ENCODE measurements at regions not wholly inside any gene's neighbourhood (a gene's known extent, or its start where the extent isn't known, plus 50 kb on each side); places are given as distances from the start of the nearest gene placed in this dataset.

DNA sequence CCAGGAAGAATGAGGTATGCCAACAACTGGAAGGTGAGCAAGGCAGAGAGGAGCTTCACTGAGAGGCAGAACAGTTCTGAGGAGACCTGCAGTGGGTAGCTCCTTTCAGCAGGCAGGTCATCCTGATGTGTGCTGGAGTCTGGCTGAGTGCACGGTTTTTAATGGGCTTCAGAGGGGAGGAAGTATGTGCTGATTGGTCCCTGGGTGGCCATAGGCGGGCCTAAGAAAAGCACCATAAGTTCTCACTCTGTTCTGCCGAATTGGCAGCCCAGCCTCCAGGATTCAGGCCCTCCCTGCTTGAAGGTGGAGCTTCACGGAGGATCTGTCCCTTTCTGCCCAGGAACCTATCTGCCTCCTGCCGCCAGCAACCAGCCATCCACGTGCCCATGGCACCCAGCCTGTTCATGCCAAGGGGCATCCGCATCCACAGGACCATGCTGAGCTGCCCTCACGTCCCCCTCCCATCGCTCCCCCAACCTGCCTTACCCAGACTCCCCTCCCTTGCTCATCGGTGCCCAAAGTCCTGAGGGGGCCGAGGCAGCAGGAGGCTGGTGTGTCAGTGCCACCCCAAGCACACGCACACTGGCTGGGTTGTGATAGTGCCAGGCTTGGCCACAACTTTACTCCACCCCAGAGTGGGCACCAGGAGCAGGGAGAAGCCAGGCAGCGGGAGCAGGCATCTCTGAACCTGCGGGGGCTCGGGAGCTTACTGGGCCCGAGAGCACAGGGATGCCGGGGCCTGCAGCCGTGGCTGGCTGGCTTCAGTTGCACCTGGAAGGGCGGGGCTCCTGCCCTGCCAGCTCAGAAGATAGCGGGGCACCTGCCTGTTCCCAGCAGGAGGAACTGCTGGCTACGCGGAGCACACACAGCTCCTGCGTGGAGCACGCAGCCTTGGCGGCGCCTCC is 608.4 kb upstream of the FOXG1 start:
- TF ChIP-seq, protein P1, sequence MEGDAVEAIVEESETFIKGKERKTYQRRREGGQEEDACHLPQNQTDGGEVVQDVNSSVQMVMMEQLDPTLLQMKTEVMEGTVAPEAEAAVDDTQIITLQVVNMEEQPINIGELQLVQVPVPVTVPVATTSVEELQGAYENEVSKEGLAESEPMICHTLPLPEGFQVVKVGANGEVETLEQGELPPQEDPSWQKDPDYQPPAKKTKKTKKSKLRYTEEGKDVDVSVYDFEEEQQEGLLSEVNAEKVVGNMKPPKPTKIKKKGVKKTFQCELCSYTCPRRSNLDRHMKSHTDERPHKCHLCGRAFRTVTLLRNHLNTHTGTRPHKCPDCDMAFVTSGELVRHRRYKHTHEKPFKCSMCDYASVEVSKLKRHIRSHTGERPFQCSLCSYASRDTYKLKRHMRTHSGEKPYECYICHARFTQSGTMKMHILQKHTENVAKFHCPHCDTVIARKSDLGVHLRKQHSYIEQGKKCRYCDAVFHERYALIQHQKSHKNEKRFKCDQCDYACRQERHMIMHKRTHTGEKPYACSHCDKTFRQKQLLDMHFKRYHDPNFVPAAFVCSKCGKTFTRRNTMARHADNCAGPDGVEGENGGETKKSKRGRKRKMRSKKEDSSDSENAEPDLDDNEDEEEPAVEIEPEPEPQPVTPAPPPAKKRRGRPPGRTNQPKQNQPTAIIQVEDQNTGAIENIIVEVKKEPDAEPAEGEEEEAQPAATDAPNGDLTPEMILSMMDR (IDR thresholded peaks at IDR 0.05; ENCODE audit: insufficient read depth, low read depth, low read length) = no peak
- no peak for TF ChIP-seq EZH2 (IDR thresholded peaks at IDR 0.05; ENCODE audit: insufficient read depth, low read length)
- DNase-seq (ENCODE audit: low read depth) (no peak), FAIRE-seq (no peak)
- Histone ChIP-seq H3K9ac (ENCODE audit: low read length) (no peak overlapping the region), H3K9me3 (ENCODE audit: insufficient read depth, low read depth, low read length) (no peaks in the 10 kb centered on the region), H3K27me3 (ENCODE audit: insufficient read depth, low read length) (no peaks in the 10 kb centered on the region), H2AFZ (ENCODE audit: low read depth, low read length) (no peak overlapping the region), H3K36me3 (ENCODE audit: insufficient read depth, low read length) (no peaks in the 10 kb centered on the region), H3K27ac (ENCODE audit: low read depth, low read length) (no peak overlapping the region), H4K20me1 (ENCODE audit: insufficient read depth, low read length) (no peaks in the 10 kb centered on the region), H3K4me3 (ENCODE audit: insufficient read depth, low read depth, low read length) (no peak overlapping the region), H3K79me2 (ENCODE audit: insufficient read depth, low read length) (no peaks in the 10 kb centered on the region), H3K4me1 (ENCODE audit: insufficient read depth, low read length) (no peaks in the 10 kb centered on the region), H3K4me2 (ENCODE audit: low read length) (no peak overlapping the region)
- H3K9me3 Mint-ChIP-seq (ENCODE audit: unreplicated experiment) = no peaks in the 10 kb centered on the region
- H3K4me1 Mint-ChIP-seq (ENCODE audit: low read depth, unreplicated experiment) = no peaks in the 10 kb centered on the region
- H3K27ac Mint-ChIP-seq (ENCODE audit: unreplicated experiment) = no peak overlapping the region
- H3K4me3 Mint-ChIP-seq (ENCODE audit: unreplicated experiment) = no peak overlapping the region
- no peaks in the 10 kb centered on the region for H3K27me3 Mint-ChIP-seq (ENCODE audit: low read depth, unreplicated experiment)
- no peaks in the 10 kb centered on the region for H3K36me3 Mint-ChIP-seq (ENCODE audit: low read depth, unreplicated experiment)

DNA sequence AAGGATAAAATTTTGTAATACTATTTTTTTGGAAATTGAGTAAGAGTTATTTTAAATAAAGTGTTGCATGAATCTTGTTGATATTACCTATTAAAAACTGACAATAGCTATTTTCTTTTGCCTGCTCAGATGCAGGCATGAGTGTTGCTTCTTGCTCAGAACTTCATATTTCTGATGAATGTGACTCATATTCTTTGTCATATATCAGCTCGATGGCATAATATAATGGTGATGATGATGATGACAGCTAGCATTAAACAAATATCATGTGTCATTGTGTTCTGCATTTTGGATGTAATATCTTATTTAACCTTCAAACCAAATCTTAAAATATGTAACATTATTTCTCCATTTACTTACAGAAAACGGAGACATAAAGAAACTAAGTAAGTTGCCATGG is 605.5 kb upstream of the FOXG1 start:
- DNase-seq (ENCODE audit: low read depth) (no peak), FAIRE-seq (no peak)
- H3K27ac ChIP-seq (ENCODE audit: low read depth, low read length) = no peak overlapping the region
- H2AFZ ChIP-seq (ENCODE audit: low read depth, low read length) = no peak overlapping the region
- TF ChIP-seq EZH2 (IDR thresholded peaks at IDR 0.05; ENCODE audit: insufficient read depth, low read length) = no peak
- TF ChIP-seq, protein P1 (IDR thresholded peaks at IDR 0.05; ENCODE audit: insufficient read depth, low read depth, low read length) = no peak
- H3K4me1 ChIP-seq (ENCODE audit: insufficient read depth, low read length) = no peaks in the 10 kb centered on the region
- no peaks in the 10 kb centered on the region for H3K36me3 ChIP-seq (ENCODE audit: insufficient read depth, low read length)
- H3K4me1 Mint-ChIP-seq (ENCODE audit: low read depth, unreplicated experiment) = no peaks in the 10 kb centered on the region
- no peaks in the 10 kb centered on the region for H3K9me3 ChIP-seq (ENCODE audit: insufficient read depth, low read depth, low read length)
- H3K9ac ChIP-seq (ENCODE audit: low read length) = no peak overlapping the region
- no peaks in the 10 kb centered on the region for H3K27me3 Mint-ChIP-seq (ENCODE audit: low read depth, unreplicated experiment)
- no peak overlapping the region for H3K4me2 ChIP-seq (ENCODE audit: low read length)
- no peaks in the 10 kb centered on the region for H3K36me3 Mint-ChIP-seq (ENCODE audit: low read depth, unreplicated experiment)
- no peak overlapping the region for H3K27ac Mint-ChIP-seq (ENCODE audit: unreplicated experiment)
- no peak overlapping the region for H3K4me3 Mint-ChIP-seq (ENCODE audit: unreplicated experiment)
- no peaks in the 10 kb centered on the region for H4K20me1 ChIP-seq (ENCODE audit: insufficient read depth, low read length)
- no peaks in the 10 kb centered on the region for H3K9me3 Mint-ChIP-seq (ENCODE audit: unreplicated experiment)
- no peaks in the 10 kb centered on the region for H3K79me2 ChIP-seq (ENCODE audit: insufficient read depth, low read length)
- H3K27me3 ChIP-seq (ENCODE audit: insufficient read depth, low read length) = no peaks in the 10 kb centered on the region
- no peak overlapping the region for H3K4me3 ChIP-seq (ENCODE audit: insufficient read depth, low read depth, low read length)

DNA sequence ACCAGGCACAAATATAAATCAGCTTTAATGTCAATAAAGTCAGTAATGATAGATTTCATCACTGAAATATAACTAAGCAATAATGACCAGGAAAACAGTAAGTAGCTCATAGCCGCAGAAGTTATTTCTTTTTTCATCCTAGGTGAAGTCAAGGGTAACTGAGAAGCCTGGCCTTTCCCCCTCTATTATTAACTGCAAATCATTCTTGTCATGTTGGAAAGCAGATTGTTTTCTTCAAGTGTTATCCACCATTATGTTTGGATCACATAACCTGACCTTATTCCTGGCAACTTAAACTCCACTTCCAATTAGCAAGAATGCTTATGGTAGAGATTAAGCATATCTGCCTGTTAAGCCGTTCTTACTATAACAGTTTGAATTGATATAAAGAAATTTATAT is 603.4 kb upstream of the FOXG1 start:
- Histone ChIP-seq H3K27ac (ENCODE audit: low read depth, low read length) (no peak overlapping the region), H3K4me1 (ENCODE audit: insufficient read depth, low read length) (no peaks in the 10 kb centered on the region), H4K20me1 (ENCODE audit: insufficient read depth, low read length) (no peaks in the 10 kb centered on the region), H3K4me3 (ENCODE audit: insufficient read depth, low read depth, low read length) (no peak overlapping the region), H3K36me3 (ENCODE audit: insufficient read depth, low read length) (no peaks in the 10 kb centered on the region), H2AFZ (ENCODE audit: low read depth, low read length) (no peak overlapping the region), H3K79me2 (ENCODE audit: insufficient read depth, low read length) (no peaks in the 10 kb centered on the region), H3K4me2 (ENCODE audit: low read length) (no peak overlapping the region), H3K27me3 (ENCODE audit: insufficient read depth, low read length) (no peaks in the 10 kb centered on the region), H3K9me3 (ENCODE audit: insufficient read depth, low read depth, low read length) (no peaks in the 10 kb centered on the region), H3K9ac (ENCODE audit: low read length) (no peak overlapping the region)
- TF ChIP-seq, protein P1 (IDR thresholded peaks at IDR 0.05; ENCODE audit: insufficient read depth, low read depth, low read length) = no peak
- FAIRE-seq (no peak), DNase-seq (ENCODE audit: low read depth) (no peak)
- Mint-ChIP-seq H3K4me1 (ENCODE audit: low read depth, unreplicated experiment) (no peaks in the 10 kb centered on the region), H3K27me3 (ENCODE audit: low read depth, unreplicated experiment) (no peaks in the 10 kb centered on the region), H3K9me3 (ENCODE audit: unreplicated experiment) (no peaks in the 10 kb centered on the region), H3K36me3 (ENCODE audit: low read depth, unreplicated experiment) (no peaks in the 10 kb centered on the region), H3K4me3 (ENCODE audit: unreplicated experiment) (no peak overlapping the region), H3K27ac (ENCODE audit: unreplicated experiment) (no peak overlapping the region)
